ENCODE measurements at regions not wholly inside any gene's neighbourhood (a gene's known extent, or its start where the extent isn't known, plus 50 kb on each side); places are given as distances from the start of the nearest gene placed in this dataset.

DNA sequence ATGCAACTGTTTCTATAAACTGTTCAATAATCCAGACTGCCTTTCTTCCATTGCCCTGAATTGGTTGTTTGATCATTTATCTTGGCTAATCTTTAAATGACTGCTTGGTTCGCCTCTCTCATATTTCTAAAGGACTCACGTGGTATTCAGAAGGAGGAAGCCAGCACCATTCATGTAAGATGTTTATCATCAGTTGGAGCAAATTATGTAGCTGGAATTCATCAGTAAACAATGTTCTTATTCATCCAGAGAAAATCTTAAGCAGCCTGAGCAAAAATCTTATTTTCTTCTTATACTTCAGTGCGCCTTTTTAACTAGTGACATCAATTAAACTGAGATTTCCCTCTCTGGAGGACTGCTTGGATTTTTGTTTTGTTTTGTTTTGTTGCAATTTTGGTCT lies 538.7 kb upstream of the TMEM132C start:
- TF ChIP-seq CTCF (conservative IDR thresholded peaks at IDR 0.05; ENCODE audit: low read depth, low read length) = no peak
- no peak overlapping the region for H3K4me3 ChIP-seq (ENCODE audit: low read depth, low read length)
- no peak for DNase-seq (ENCODE audit: low read depth)

GRCh38 chr12:127728729-127729128 lies 538.2 kb upstream of the TMEM132C start:
- no peak for TF ChIP-seq CTCF (conservative IDR thresholded peaks at IDR 0.05; ENCODE audit: low read depth, low read length)
- DNase-seq (ENCODE audit: low read depth) = no peak
- H3K4me3 ChIP-seq (ENCODE audit: low read depth, low read length) = no peak overlapping the region

GRCh38 chr12:127729381-127729780 lies 537.6 kb upstream of the TMEM132C start:
- TF ChIP-seq CTCF (conservative IDR thresholded peaks at IDR 0.05; ENCODE audit: low read depth, low read length) = no peak
- no peak for DNase-seq (ENCODE audit: low read depth)
- H3K4me3 ChIP-seq (ENCODE audit: low read depth, low read length) = no peak overlapping the region

GRCh38 chr12:127731657-127732056 lies 535.3 kb upstream of the TMEM132C start:
- TF ChIP-seq CTCF (conservative IDR thresholded peaks at IDR 0.05; ENCODE audit: low read depth, low read length) = no peak
- no peak overlapping the region for H3K4me3 ChIP-seq (ENCODE audit: low read depth, low read length)
- DNase-seq (ENCODE audit: low read depth) = no peak

GRCh38 chr12:127742231-127742630 lies 524.7 kb upstream of the TMEM132C start:
- TF ChIP-seq CTCF (conservative IDR thresholded peaks at IDR 0.05; ENCODE audit: low read depth, low read length) = no peak
- no peak for DNase-seq (ENCODE audit: low read depth)
- H3K4me3 ChIP-seq (ENCODE audit: low read depth, low read length) = no peak overlapping the region

DNA sequence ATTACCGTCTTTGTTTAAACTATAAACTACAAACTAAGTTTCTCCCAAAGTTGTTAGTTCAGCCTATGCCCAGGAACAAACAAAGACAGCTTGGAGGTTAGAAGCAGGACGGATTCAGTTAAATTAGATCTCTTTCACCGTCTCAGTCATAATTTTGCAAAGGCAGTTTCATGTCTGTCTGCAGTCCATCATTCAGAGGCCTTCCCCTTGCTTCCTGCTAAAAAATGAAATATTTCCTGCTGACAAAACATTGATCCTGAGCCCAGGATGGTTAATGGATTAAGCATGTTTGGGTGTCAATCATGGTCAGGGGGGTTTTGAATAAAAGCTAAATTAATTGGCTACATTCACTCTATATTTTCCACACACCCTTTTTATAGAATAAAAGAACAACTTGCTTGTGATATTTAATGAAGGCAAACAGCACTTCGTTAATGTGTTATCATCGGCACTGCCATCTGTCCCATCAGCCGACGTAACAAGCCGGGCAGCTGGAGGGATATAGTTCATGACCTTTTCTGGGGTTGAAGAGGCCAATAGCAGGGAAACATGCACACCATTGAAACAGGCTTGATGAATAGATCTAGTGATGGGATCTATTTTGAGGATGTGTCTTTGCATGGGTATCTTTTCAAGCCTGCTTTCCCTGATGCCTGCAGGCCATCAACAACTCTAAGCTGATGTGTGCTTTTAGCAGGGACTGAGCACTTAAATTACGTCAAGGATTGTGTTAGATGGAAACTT lies 521.3 kb upstream of the TMEM132C start:
- no peak overlapping the region for H3K4me3 ChIP-seq (ENCODE audit: low read depth, low read length)
- TF ChIP-seq CTCF (conservative IDR thresholded peaks at IDR 0.05; ENCODE audit: low read depth, low read length) = no peak
- no peak for DNase-seq (ENCODE audit: low read depth)

DNA sequence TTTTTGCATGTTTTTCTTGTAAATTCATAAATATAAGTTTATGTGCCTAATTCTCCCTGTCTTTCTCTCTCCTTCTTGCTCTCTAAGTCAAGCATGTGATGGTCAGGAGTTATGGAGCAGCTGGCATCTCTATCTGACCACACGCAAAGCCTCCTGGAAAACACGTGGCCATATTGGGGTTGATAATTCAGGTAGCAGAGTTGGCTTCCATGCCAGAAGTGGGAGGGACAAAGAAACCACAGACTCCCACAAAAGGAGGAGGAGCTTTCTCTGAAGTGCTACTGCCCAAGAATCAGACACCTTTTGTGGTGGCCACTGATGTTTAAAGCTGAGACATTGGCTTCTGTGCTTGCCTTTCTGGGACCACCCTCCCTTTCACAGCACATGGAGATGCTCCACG lies 517.6 kb upstream of the TMEM132C start:
- DNase-seq (ENCODE audit: low read depth) = no peak
- TF ChIP-seq CTCF (conservative IDR thresholded peaks at IDR 0.05; ENCODE audit: low read depth, low read length) = no peak
- no peak overlapping the region for H3K4me3 ChIP-seq (ENCODE audit: low read depth, low read length)
